HG03060 (cell line): ENCODE measurements at regions not wholly inside any gene's neighbourhood (a gene's known extent, or its start where the extent isn't known, plus 50 kb on each side); places are given as distances from the start of the nearest gene placed in this dataset.

Experiments
- ATAC-seq: cut with Tn5 transposase; IDR thresholded peaks from one replicate; pipeline ENCODE4 v1.9.1; 2021; ENCODE audit warnings: low read depth, moderate number of reproducible peaks; ENCODE audit not compliant: unreplicated experiment

DNA sequence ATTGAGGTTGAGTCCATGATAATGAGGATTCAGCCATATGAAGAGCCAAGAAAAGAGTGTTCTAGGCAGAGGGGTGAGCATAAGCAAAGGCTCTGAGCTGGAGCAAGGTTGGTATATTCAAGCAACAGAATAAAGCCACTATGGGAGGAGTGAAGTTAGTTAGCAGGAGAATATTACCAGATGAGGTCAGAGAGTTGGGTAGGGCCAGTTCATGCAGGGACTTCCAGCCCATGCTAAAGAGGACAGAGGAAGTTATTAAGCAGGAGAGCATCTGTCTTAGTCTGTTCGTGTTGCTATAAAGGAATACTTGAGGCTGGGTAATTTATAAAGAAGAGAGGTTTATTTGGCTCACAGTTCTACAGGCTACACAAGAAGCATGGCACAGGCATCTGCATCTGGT is 57.1 kb upstream of the ATG10 start:
- no peak for ATAC-seq

DNA sequence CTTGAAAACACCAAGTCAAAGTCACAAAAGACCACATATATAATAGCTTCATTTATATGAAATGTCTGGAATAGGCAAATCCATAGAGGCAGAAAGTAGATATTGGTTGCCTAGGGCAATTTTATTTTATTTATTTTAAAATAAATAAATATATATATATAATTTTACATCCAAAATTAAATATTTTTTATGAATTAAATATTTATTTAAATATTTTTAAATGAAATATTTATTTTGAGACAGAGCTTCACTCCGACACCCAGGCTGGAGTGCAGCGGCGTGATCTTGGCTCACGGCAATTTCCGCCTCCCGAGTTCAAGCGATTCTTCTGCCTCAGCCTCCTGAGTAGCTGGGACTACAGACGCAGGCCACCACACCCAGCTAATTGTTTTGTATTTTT is 58.9 kb upstream of the ATG10 start:
- no peak for ATAC-seq

DNA sequence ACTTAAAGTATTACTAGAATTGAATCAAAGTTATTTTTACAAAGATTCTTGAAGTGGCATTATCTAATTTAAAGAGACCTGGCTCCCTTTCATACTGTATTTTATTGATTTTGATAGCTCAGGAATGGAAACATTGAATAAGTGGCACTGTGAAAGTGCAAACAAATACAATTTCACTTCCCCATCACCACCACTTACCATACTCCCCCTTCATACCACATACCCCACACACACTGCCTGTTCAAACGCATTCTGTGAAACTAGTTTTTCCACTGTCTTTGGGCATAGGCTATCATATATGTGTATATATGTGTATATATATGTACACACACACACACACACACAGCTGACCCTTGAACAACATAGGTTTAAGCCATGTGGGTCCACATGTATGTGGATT is 62.1 kb upstream of the ATG10 start:
- ATAC-seq: no peak

DNA sequence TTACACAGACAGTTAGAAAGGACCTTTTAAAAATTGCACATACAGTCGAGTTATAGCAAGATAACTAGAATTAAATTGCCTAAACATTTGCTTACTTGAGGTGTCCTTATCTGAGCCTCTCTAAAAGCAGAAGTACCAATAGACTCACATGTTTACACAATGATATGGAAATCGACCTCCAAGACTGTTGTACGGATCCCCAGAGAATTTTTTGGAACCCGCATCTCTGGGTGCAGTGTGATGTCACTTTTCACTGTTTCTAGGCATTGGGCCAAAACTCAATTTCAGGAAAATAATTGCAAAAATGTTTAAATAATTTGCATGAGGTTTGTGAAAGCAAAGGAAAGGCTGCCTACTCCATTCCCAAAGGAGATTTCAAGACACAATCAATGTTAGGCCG is 63.1 kb upstream of the ATG10 start:
- ATAC-seq: no peak

DNA sequence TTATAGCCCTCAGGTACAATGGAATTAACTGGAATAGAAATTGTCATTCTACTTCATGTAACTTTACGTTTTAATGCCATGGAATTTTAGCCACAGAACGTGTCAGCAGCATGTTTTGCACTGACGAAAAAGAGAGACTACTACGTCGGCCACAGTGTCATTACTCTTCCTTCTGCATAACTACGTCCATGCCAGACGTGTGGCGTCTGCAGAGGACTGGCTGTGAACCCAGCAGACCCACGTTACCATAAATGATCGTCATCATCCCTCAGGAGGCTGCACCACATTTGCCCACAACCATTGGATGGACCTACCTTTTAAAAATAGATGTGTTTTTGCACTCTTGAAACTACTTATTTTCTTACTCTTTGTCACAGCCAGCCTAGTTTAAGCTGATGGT is 63.8 kb upstream of the ATG10 start:
- no peak for ATAC-seq

DNA sequence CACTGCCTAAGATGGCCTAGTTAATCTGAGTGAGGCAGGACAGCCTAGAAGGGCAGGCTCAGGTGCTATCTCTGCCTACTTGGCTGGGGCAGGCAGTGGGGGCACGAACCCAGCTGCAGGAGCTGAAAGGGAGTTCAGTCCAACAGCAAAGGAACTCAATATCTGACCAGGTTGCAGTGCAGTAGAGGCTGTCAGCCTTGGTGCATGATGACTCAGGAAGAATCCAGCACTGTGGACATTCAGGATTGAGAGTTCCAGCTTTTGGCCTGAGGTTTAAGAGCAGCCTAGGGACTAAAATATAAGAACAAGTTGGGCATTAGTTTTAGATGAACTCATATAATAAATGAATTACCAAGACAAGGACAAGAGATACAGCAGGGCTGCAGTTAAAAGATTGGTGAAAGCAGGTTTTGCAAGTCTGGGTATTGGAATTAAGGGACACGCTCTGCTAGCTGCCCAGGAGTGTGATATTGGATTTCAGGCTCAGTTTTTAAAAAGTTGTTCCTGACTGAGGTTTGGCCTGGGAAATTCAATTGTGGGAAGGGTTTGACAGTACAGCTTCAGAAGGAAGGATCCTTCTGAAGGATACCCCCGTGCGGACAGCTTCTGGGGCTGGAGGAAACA is 64.7 kb upstream of the ATG10 start:
- no peak for ATAC-seq

DNA sequence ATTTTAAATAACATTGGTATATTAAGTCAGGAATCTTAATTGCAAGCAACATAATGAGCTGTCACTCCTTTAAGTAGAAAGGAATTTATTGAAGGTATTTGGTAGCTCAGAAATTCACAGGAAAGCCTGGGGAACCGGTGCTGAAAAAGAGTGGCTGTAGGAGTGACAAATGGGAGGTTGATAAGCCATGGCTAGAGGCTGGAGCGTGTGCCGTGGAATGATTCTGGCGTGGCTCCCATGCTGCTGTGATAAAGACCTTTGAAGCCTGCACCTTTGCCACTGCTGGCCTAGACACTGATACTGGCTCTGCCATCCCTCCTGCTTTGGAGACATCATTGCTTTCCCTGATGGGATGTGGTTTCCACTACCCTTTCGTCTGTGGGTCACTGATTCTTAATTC is 65.7 kb upstream of the ATG10 start:
- ATAC-seq: no peak

DNA sequence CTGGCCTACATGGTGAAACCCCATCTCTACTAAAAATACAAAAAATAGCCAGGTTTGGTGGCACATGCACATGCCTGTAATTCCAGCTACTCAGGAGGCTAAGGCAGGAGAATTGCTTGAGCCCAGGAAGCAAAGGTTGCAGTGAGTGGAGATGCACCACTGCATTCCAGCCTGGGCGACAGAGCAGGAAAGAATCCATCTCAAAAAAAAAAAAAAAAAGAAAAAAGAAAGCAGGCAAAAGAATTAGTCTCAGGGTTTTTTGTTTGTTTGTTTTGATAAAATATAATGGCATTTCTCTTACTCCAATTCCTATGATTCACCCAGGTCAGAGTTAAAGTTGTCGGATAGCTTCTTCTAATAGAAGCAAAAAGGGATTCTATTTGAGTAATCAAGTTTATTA is 67.0 kb upstream of the ATG10 start:
- no peak for ATAC-seq

DNA sequence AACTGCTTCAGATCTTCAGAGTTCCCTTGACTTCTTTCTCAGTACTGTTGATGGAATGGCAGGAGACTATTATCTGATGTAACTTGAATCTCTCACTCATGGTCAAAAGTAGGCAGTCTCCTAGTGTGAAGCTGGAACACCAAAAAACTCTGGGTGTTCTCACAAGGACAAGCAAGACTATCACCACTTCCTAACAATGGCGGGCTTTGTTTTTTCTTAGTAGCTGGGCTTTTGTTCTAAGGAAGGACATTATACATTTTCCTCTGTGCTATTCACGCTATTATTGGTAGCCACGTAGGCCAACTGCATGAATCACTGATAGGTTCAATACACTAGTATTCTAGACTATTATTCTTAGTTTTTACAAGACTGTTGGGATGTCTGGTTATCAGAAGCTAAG is 67.7 kb upstream of the ATG10 start:
- ATAC-seq: no peak

DNA sequence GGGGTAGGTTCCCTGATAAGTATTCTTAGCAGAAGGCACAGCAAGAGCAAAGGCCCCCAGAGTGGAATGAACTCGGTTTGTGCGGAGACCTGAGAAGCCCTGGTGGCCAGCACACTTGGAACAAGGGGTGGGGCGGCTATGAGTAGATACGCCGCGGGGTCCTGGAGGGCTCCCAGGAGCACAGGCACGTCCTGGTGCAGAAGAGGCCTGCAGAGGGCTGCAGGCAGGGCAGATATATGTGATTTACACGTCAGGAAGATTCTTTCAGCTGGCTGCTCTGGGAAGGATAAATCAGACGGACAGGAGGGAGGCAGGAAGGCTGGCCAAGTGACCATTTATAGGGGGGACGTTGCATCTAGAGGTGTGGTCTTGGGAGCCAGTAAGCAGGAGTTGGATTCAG is 70.2 kb upstream of the ATG10 start:
- no peak for ATAC-seq

DNA sequence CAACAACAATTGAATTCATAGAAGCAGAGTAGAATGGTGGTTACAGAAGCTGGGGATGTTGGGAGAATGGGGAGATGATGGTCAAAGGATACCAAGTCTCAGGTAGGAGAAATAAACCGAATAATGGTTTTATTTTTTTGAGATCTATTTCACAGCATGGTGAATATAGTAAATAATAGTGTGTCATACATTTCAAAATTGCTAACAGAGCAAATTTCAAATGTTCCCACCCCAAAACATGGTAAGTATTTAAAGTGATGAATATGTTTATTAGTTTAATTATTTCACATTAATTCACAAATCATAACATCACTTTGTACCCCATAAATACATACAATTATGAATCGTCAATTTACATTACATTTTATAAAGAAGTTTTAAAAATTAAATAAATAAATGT is 72.7 kb upstream of the ATG10 start:
- no peak for ATAC-seq

DNA sequence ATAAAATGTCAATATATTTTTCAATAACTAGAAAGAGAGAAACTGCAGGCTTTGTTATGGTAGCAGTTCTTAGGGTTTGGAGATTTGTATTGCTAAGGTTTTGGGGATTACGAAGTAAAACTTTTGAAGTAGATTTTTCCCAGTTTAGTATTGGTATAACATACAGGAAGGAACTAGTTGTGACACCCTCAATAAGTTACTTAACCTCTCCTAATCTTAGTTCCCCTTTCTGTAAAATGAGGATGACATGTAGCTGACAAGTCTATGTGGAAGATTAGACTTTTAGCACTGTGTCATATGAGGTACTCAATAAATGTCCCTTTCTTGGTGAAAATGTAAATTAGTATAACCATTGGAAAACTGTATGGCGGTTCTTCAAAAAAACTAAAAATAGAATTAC is 73.4 kb upstream of the ATG10 start:
- ATAC-seq: no peak

DNA sequence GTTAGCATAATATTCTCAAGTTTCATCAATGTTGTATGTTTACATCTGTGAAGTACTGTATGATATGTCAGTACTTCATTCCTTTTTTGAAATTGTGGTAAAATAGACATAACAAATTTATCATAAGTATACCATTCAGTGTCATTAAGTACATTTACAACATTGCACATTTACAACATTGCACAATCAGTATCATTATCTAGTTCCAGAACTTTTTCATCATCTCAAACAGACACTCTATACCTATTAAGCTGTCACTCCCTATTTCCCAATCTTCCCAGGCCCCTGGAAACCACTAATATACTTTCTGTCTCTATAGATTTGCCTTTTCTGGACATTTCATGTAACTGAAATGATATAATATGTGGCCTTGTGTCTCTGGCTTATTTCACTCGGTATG is 75.1 kb upstream of the ATG10 start:
- ATAC-seq: no peak

DNA sequence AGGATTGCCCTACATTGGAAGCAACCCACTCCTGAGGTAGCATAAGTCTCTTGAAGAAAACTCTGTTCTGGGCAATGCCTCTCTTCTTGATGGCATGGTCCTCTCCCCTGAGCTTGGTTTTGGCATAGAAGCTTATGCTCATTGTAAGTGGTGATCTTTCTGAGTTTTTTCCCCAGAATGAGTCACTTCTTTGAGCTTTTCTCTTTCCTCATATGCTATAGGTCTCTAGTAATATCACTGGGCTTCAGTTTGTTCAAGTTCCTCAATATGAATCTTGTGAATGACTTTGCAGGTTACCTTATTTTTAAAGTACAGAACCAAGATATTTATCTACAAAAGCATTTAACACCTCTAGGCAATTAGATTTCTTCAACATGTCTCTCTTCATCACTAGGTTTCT is 76.5 kb upstream of the ATG10 start:
- ATAC-seq: no peak

DNA sequence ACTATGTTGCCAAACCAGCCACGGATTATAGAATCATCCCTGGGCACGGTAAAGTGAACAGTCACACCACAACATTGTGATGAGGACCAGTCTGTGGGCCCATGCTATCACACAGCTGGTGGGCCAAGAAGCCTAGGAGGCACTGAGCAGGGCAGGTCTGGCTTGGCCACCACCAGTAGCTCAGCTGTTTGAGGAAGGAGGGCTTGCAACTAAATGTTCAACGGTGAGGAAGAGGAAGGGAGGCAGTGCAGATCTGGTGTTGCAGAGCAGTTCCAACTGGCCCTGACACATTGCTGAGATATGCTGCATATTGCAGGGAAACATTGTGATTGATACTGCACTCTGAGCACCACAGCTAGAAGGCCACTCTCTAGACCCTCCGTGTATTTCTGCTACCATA is 77.9 kb upstream of the ATG10 start:
- ATAC-seq: no peak

DNA sequence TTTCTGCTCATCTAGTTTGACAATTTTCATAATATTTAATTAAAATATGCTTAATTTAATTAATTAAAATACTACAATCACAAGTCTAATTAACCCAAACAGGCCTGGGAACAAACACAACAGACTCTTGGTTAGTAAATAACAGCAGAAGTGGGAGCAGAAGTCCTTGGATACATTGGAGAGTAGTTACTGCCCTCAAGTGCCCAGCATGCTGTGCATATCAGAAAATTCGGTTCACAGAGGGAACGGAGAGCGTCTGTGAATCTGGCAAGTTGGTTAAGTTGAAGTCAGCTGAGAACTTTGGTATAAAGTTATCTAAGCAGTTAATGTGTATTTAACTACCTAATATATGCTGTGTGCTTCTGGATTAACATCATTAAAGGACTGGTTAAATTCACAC is 87.0 kb upstream of the ATG10 start:
- ATAC-seq: no peak

DNA sequence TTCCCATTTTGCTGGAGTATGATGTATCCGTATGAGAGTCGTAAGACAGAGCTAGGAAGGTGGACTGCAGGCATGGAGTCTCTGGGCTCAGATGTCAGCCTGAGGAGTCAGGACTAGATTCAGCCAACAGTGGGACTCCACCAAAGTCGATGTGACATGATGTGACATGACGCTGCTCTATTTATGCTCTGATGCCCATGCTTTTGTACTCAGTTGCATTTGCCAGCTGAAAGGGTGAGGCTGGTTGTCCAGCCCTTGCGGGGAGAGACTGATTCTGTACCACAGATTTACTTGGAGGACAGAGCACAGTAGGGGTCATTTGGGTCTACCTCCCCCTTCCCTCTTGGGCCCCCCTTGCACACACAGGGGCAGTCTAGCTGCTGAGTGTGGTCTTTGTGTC is 88.5 kb upstream of the ATG10 start:
- no peak for ATAC-seq

DNA sequence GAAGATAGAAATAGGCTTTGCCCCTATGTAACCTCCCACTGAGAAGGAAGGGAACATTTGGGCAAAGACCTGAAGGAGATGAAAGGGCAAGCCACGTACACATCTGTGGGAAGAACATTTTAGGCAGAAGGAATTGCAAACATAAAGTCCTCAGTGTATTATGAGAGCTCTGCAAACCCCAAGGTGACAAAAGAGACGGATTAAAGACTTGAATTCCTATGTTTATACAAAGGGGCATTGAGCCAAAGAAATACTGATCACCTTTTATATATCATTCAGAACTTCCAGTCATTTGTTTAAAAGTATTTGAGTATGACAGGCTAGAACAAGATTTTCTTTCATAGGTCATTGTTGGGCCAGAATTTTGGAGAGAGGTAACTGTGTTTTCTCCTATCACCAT is 90.2 kb upstream of the ATG10 start:
- ATAC-seq: no peak

DNA sequence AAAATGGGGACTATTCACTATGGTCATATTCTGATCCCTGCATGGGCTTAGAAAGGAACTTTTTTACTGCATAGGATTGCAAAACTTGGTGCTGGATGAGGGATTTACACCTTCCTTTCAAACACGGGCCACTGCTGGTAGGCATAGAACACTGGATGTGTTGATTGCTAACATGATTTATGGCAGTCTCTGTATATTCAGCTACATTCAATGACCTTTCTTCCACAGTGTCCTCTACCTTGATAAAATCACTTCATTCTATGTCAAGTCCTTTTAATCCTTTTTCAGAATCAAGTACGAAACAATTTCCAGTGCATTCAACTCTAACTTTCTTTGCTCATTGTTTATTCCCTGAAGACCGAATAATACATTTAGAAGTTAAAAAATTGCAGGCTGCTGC is 91.9 kb upstream of the ATG10 start:
- no peak for ATAC-seq

DNA sequence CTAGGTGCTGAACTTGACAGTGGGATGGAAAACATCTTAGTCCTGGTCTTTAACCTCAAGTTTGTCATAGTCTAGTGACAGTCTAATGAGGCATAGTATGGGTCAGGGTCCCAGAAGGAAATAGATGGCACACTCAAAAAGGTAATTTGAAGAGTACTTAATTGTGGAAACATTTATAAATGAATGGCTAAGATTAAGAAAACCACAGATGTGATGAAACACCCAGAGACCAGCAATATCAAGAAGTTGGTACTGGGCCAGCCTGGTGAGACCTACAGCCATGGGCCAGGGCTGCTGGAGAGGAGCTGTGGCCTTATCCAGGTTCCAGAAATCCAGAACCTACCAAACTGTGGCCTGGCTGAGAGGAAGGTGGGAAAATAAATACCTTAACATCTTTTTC is 93.5 kb upstream of the ATG10 start:
- no peak for ATAC-seq

DNA sequence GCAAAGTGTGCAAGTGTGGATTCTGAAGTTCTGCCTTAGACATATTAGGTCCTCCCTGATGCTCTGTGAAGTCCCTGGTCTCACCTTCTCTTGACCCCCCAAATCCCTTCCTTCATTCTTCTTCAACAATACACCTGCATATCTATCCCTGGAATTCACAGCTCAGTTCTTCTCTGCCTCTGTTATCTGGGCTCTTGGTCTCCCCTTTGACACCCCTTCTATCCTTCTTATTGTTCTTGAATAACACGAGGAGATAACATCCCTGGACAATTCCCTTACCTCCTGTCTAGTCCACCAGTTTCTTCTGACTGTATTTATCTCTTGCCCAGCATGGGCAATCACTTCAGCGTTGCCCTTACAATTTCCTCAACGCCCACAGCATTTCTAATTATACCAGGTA is 104.8 kb upstream of the ATG10 start:
- ATAC-seq: no peak

DNA sequence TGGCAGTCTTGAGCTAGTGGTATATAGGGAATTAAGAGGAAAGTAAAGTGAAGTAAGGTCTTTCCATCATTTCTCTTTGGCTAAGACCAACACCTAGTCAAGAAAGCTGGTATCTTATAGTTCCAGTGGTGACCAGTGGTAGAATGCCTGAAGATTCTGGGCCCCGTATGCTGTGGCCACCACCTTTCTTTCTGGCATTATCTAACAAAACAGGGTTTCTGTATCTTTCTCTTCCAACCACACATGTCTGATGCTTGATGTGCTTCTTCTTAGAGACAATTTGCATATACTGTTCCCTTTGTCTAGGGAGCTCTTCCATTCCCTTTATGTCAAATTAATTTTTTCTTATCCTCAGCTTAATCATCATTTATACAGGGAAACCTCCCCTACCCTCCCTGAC is 109.9 kb upstream of the SSBP2 start:
- ATAC-seq: no peak

DNA sequence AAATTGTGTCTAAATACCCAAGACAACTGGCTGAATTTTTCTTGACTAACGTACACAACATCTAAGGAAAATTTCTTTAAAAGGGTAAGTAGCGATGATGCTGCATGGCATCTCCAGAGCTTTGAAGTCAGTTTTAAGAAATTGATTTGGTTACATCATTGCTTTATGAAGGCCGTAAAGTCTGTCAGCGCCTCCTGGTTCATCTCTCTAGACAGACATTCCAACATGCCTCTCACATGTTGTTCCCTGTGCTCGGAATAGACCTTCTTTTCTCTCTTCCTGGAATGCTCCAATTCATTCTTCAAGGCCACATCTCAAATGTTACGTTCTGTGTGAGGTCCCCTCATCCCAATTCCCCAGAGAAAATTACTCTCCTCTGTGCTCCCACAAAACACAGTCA is 108.7 kb upstream of the SSBP2 start:
- no peak for ATAC-seq
